ENCODE measurements at regions not wholly inside any gene's neighbourhood (a gene's known extent, or its start where the extent isn't known, plus 50 kb on each side); places are given as distances from the start of the nearest gene placed in this dataset.

GRCh38 chr13:30362869-30363268 lies 55.5 kb upstream of the KATNAL1 start:
- no peaks in the 10 kb centered on the region for H3K9me3 ChIP-seq (ENCODE audit: low read depth)
- no peak for DNase-seq (ENCODE audit: low spot score)
- TF ChIP-seq EZH2 (IDR thresholded peaks at IDR 0.05; ENCODE audit: borderline replicate concordance) (no peak), CTCF (IDR thresholded peaks at IDR 0.05; ENCODE audit: poor library complexity) (no peak), EZH2phosphoT487 (IDR thresholded peaks at IDR 0.05; ENCODE audit: low read depth, severe bottlenecking, unreplicated experiment) (no peak)
- H3K4me1 ChIP-seq (ENCODE audit: insufficient read depth): peaks cover 10% of the 10 kb centered on the region
- H4K20me1 ChIP-seq (ENCODE audit: insufficient read depth, poor library complexity, severe bottlenecking): no peaks in the 10 kb centered on the region
- 76% methylated on average over 12 of the region's 12 CpGs for WGBS (ENCODE audit: low lambda C conversion rate, missing lambda C conversion rate)
- no peaks in the 10 kb centered on the region for H3K36me3 ChIP-seq (replicated peaks; ENCODE audit: insufficient read depth, low read depth)
- H3K27me3 ChIP-seq: no peaks in the 10 kb centered on the region
- peak overlapping the region; percentile 19 for H2AFZ ChIP-seq
- H3K79me2 ChIP-seq: no peaks in the 10 kb centered on the region
- no peak overlapping the region for H3K4me2 ChIP-seq
- H3K9me2 ChIP-seq (replicated peaks; ENCODE audit: insufficient read depth): no peaks in the 10 kb centered on the region
- H3K4me3 ChIP-seq: no peak overlapping the region
- H3K27ac ChIP-seq: no peak overlapping the region

- Histone ChIP-seq H4K20me1 (ENCODE audit: insufficient read depth, poor library complexity, severe bottlenecking) (no peaks in the 10 kb centered on the region), H3K36me3 (replicated peaks; ENCODE audit: insufficient read depth, low read depth) (no peaks in the 10 kb centered on the region), H3K79me2 (no peaks in the 10 kb centered on the region), H3K4me2 (no peak overlapping the region), H2AFZ (peak overlapping the region; percentile 3), H3K27ac (no peak overlapping the region), H3K9me3 (ENCODE audit: low read depth) (no peaks in the 10 kb centered on the region), H3K9me2 (replicated peaks; ENCODE audit: insufficient read depth) (no peaks in the 10 kb centered on the region), H3K27me3 (no peaks in the 10 kb centered on the region), H3K4me1 (ENCODE audit: insufficient read depth) (peaks cover 10% of the 10 kb centered on the region), H3K4me3 (no peak overlapping the region)
- TF ChIP-seq EZH2phosphoT487 (IDR thresholded peaks at IDR 0.05; ENCODE audit: low read depth, severe bottlenecking, unreplicated experiment) (no peak), EZH2 (IDR thresholded peaks at IDR 0.05; ENCODE audit: borderline replicate concordance) (no peak)
- DNase-seq (ENCODE audit: low spot score): no peak
- WGBS (ENCODE audit: low lambda C conversion rate, missing lambda C conversion rate): 83% methylated on average over 5 of the region's 5 CpGs
These were observed 56.4 kb upstream of the KATNAL1 start for GRCh38 chr13:30363725-30364124.

- H3K36me3 ChIP-seq (replicated peaks; ENCODE audit: insufficient read depth, low read depth): no peaks in the 10 kb centered on the region
- no peaks in the 10 kb centered on the region for H3K9me2 ChIP-seq (replicated peaks; ENCODE audit: insufficient read depth)
- DNase-seq (ENCODE audit: low spot score): peak; percentile 41
- no peaks in the 10 kb centered on the region for H3K9me3 ChIP-seq (ENCODE audit: low read depth)
- H2AFZ ChIP-seq: peak overlapping the region; percentile 3
- no peak for TF ChIP-seq EZH2phosphoT487 (IDR thresholded peaks at IDR 0.05; ENCODE audit: low read depth, severe bottlenecking, unreplicated experiment)
- no peak for TF ChIP-seq EZH2 (IDR thresholded peaks at IDR 0.05; ENCODE audit: borderline replicate concordance)
- no peak for TF ChIP-seq CTCF (IDR thresholded peaks at IDR 0.05; ENCODE audit: poor library complexity)
- H3K4me3 ChIP-seq: no peak overlapping the region
- H3K27ac ChIP-seq: peak overlapping the region; percentile 29
- H3K4me1 ChIP-seq (ENCODE audit: insufficient read depth): peaks cover 10% of the 10 kb centered on the region
- no peaks in the 10 kb centered on the region for H4K20me1 ChIP-seq (ENCODE audit: insufficient read depth, poor library complexity, severe bottlenecking)
- no peaks in the 10 kb centered on the region for H3K79me2 ChIP-seq
- no peaks in the 10 kb centered on the region for H3K27me3 ChIP-seq
- peak overlapping the region; percentile 13 for H3K4me2 ChIP-seq
- WGBS (ENCODE audit: low lambda C conversion rate, missing lambda C conversion rate): 63% methylated on average over 3 of the region's 3 CpGs
These were observed 56.8 kb upstream of the KATNAL1 start for GRCh38 chr13:30364133-30364532.

- no peak overlapping the region for H3K4me3 ChIP-seq
- peak overlapping the region; percentile 29 for H3K27ac ChIP-seq
- peaks cover 10% of the 10 kb centered on the region for H3K4me1 ChIP-seq (ENCODE audit: insufficient read depth)
- H3K79me2 ChIP-seq: no peaks in the 10 kb centered on the region
- 72% methylated on average over 7 of the region's 7 CpGs for WGBS (ENCODE audit: low lambda C conversion rate, missing lambda C conversion rate)
- H4K20me1 ChIP-seq (ENCODE audit: insufficient read depth, poor library complexity, severe bottlenecking): no peaks in the 10 kb centered on the region
- no peaks in the 10 kb centered on the region for H3K9me2 ChIP-seq (replicated peaks; ENCODE audit: insufficient read depth)
- no peaks in the 10 kb centered on the region for H3K9me3 ChIP-seq (ENCODE audit: low read depth)
- no peaks in the 10 kb centered on the region for H3K27me3 ChIP-seq
- no peaks in the 10 kb centered on the region for H3K36me3 ChIP-seq (replicated peaks; ENCODE audit: insufficient read depth, low read depth)
- DNase-seq (ENCODE audit: low spot score): no peak
- H3K4me2 ChIP-seq: no peak overlapping the region
- TF ChIP-seq EZH2phosphoT487 (IDR thresholded peaks at IDR 0.05; ENCODE audit: low read depth, severe bottlenecking, unreplicated experiment) (no peak), CTCF (IDR thresholded peaks at IDR 0.05; ENCODE audit: poor library complexity) (no peak), EZH2 (IDR thresholded peaks at IDR 0.05; ENCODE audit: borderline replicate concordance) (no peak)
- H2AFZ ChIP-seq: peak overlapping the region; percentile 48
These were observed 57.4 kb upstream of the UBE2L5 start for GRCh38 chr13:30364876-30365275.

All from hepatocyte (in vitro differentiated cells).